Psoas muscle (tissue), 7 donors: ENCODE measurements at regions not wholly inside any gene's neighbourhood (a gene's known extent, or its start where the extent isn't known, plus 50 kb on each side); places are given as distances from the start of the nearest gene placed in this dataset.

Source experiments
- ATAC-seq, 4 donors: fragments of 200-7000 bp; cut with Tn5 transposase; one replicate each; pipeline ENCODE4 v1.9.1; 2020; ENCODE audit warnings: moderate library complexity in 3 of 4, mild to moderate bottlenecking in 2 of 4
- DNase-seq, 2 donors: peaks; one replicate each; pipeline ENCODE4 v3.0.0-alpha.2; 2020
- H3K27ac ChIP-seq: fragments of 200-600 bp; one replicate; pipeline ENCODE4 v1.8.0; 2022
- H3K27me3 ChIP-seq, 3 donors: fragments of 200-600 bp in 1 of 3; one replicate each; pipeline versions ENCODE4 v1.6.1 to v1.8.0; 2013 to 2022; ENCODE audit warnings: low read length in 2 of 3, mild to moderate bottlenecking in 2 of 3, moderate library complexity in 1 of 3; ENCODE audit not compliant: insufficient read depth in 3 of 3
- H3K36me3 ChIP-seq, 2 donors: fragments of 200-600 bp in 1 of 2; one replicate each; pipeline versions ENCODE4 v1.6.1 to v1.8.0; 2013 to 2022; ENCODE audit warnings: low read depth in 1 of 2, mild to moderate bottlenecking in 1 of 2, moderate library complexity in 1 of 2; ENCODE audit not compliant: insufficient read depth in 1 of 2
- H3K4me1 ChIP-seq: fragments of 200-600 bp; one replicate; pipeline ENCODE4 v1.8.0; 2022
- H3K4me3 ChIP-seq: fragments of 200-600 bp; one replicate; pipeline ENCODE4 v1.8.0; 2022; ENCODE audit warnings: mild to moderate bottlenecking
- H3K9me3 ChIP-seq: fragments of 200-600 bp; one replicate; pipeline ENCODE4 v1.8.0; 2022
- CTCF ChIP-seq: fragments of 200-600 bp; IDR thresholded peaks from one replicate; pipeline ENCODE4 v1.8.0; 2022; ENCODE audit warnings: antibody characterized with exemption
- WGBS, 3 donors: extraction: QIAGEN DNeasy Blood & Tissue Kit; methylation state at CpG; one replicate each; pipeline versions ENCODE4 v1.1.6 to v1.1.7; 2013; 5-methylcytosine and 5-hydroxymethylcytosine counted together
- intact Hi-C, 2 donors: fragments of 100-400 bp; cut with DNase I; formaldehyde crosslinking; loops; one replicate each; pipeline versions ENCODE4 v1.11.0 to v1.14.2; 2022
- donor health status: healthy with polysubstance abuse.
- donor health status: DM: no; HTN: no; CAD: no; lungs with moderate emphysema.
- donor health status: Bipolar disorder and iron deficiency.
- donor health status: healthy.
- donor health status: DM: yes; HTN: yes; CAD: no.
- donor health status: DM: no; HTN: no; CAD: no.
- donor health status: DM: yes; HTN: yes; CAD: no.

DNA sequence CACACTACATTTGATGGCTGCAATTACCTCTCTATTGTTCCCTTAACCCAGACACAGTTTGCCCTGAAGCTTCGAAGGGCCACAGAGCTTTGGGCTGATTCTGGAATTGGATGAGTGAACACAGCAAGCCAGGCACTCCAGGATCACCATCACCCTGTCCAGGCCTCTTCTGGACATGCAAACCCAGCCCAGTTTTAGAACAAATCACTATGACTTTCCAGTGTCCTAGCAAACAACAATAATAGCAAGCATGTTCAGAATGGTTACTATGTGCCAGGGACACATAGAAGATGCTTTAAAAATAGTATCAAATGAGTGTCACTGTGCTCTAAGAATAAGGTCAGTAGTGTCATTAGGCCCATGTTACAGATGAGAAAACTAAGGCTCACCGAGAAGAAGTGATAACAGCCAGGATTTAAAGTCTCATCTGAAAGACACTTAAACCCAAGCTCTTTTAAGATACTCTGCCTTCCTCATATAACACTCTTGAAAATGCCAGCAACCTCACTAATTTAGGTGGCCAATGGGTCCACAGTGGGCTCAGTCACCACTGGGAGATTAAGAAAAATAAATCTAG is 191.7 kb upstream of the STK17B start:
- Histone ChIP-seq H3K9me3 (no peaks in the 10 kb centered on the region), H3K4me3 (no peak overlapping the region), H3K36me3 (no peaks in the 10 kb centered on the region), H3K27ac (no peak overlapping the region), H3K4me1 (no peaks in the 10 kb centered on the region), H3K27me3 (no peaks in the 10 kb centered on the region)
- 89 to 91% (median 90%) methylated on average over 2 of the region's 2 CpGs for WGBS, 3 donors
- no peak for DNase-seq
- intact Hi-C loops, result no loop called here
- ATAC-seq, result no peak
- no peak for TF ChIP-seq CTCF

- no peaks in the 10 kb centered on the region for H3K27me3 ChIP-seq
- TF ChIP-seq CTCF, result no peak
- no peaks in the 10 kb centered on the region for H3K9me3 ChIP-seq
- no peak overlapping the region for H3K27ac ChIP-seq
- ATAC-seq, result no peak
- H3K4me3 ChIP-seq, result no peak overlapping the region
- H3K36me3 ChIP-seq, result no peaks in the 10 kb centered on the region
- H3K4me1 ChIP-seq, result no peaks in the 10 kb centered on the region
- DNase-seq, result no peak
- intact Hi-C loops, result no loop called here
- WGBS, 3 donors, result 74 to 81% (median 76%) methylated on average over 3 of the region's 3 CpGs
Measured at GRCh38 chr2:196365145-196365544, 193.8 kb upstream of the STK17B start.

DNA sequence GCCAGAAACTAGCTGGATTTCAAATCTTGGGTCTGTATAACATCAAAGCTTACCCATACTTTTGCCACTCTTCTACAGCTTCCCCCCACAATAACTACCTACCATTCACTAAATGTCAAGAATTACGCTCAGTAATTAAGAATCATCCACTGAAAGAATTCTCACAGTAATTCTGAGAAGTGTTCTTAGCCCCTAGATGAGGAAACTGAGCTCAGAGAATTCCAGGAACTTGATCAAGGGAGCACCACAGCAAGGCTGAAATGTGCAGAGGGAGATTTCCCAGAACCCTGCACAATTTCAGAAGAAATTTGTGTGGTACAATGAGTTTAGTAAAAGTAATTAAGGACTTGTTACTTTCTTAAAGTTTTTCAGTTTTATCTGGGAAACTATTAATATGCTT is 194.5 kb upstream of the STK17B start:
- TF ChIP-seq CTCF, result no peak
- H3K27me3 ChIP-seq, result no peaks in the 10 kb centered on the region
- H3K4me3 ChIP-seq, result no peak overlapping the region
- no peaks in the 10 kb centered on the region for H3K4me1 ChIP-seq
- H3K36me3 ChIP-seq, result no peaks in the 10 kb centered on the region
- H3K9me3 ChIP-seq, result no peaks in the 10 kb centered on the region
- no peak overlapping the region for H3K27ac ChIP-seq
- no peak for ATAC-seq
- intact Hi-C loops, result no loop called here
- DNase-seq, result no peak
- 83 to 89% (median 84%) methylated on average over 1 of the region's 1 CpG for WGBS, 3 donors

GRCh38 chr2:196367633-196368032 is 196.3 kb upstream of the STK17B start:
- no peak for ATAC-seq
- intact Hi-C loops, result no loop called here
- H3K9me3 ChIP-seq, result no peaks in the 10 kb centered on the region
- no peaks in the 10 kb centered on the region for H3K36me3 ChIP-seq
- H3K4me1 ChIP-seq, result no peaks in the 10 kb centered on the region
- no peak overlapping the region for H3K27ac ChIP-seq
- no peaks in the 10 kb centered on the region for H3K27me3 ChIP-seq
- WGBS, 3 donors, result 97 to 98% (median 98%) methylated on average over 4 of the region's 4 CpGs
- H3K4me3 ChIP-seq, result no peak overlapping the region
- TF ChIP-seq CTCF, result no peak
- DNase-seq, result no peak

DNA sequence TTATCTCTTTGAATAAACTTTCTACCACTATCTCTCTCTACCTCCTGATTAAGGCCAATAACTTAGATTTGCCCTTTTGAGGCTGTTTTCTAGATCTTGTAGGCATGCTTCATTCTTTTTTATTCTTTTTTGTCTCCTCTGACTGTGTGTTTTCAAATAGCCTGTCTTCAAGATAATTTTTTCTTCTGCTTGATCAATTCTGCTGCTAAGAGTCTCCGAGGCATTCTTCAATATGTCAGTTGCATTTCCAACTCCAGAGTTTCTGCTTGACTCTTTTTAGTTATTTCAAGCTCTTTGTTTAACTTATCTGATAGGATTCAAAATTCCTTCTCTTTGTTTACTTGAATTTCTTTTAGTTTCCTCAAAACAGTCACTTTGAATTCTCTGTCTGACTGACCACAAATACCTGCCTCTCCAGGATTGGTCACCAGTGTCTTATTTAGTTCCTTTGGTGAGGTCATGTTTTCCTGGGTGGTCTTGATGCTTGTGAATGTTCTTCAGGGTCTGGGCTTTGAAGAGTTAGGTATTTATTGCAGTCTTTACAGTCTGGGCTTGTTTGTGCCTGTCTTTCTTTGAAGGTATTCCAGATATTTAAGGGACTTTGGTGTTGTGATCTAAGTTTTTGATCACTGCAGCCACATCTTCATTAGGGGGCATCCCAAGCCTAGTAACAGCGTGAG is 197.3 kb upstream of the STK17B start:
- WGBS, 3 donors, result 94 to 99% (median 95%) methylated on average over 2 of the region's 2 CpGs
- Histone ChIP-seq H3K27ac (no peak overlapping the region), H3K4me3 (no peak overlapping the region), H3K4me1 (no peaks in the 10 kb centered on the region), H3K27me3 (no peaks in the 10 kb centered on the region), H3K9me3 (no peaks in the 10 kb centered on the region), H3K36me3 (no peaks in the 10 kb centered on the region)
- DNase-seq (no peak), ATAC-seq (no peak)
- intact Hi-C loops, result no loop called here
- no peak for TF ChIP-seq CTCF
